HG03521 (cell line): ENCODE measurements at regions not wholly inside any gene's neighbourhood (a gene's known extent, or its start where the extent isn't known, plus 50 kb on each side); places are given as distances from the start of the nearest gene placed in this dataset.

Experiments used
- ATAC-seq: cut with Tn5 transposase; IDR thresholded peaks from one replicate; pipeline ENCODE4 v1.9.1; 2021; ENCODE audit warnings: mild to moderate bottlenecking, moderate library complexity; ENCODE audit not compliant: unreplicated experiment

GRCh38 chr6:99091985-99092384 lies 144.2 kb upstream of the FBXL4 start:
- ATAC-seq, result peak; percentile 80

DNA sequence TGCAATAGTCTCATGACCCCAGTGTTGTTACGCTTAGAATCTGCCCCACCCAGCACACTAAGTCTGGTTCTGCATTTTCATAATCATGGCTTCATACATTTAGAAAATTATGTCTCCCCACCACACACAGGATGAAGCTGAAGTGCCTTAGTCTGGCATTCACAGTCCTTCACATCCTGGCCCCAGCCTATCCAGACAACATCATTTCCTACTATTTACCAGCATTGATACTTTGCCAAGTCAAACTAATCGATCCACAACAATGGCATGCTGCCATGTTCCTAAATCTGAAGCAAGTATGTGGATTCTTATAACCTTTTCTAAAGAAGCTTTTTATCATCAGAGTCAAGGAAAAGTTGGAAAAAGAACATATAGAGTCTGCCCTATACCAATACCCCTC lies 132.4 kb upstream of the FBXL4 start:
- no peak for ATAC-seq

DNA sequence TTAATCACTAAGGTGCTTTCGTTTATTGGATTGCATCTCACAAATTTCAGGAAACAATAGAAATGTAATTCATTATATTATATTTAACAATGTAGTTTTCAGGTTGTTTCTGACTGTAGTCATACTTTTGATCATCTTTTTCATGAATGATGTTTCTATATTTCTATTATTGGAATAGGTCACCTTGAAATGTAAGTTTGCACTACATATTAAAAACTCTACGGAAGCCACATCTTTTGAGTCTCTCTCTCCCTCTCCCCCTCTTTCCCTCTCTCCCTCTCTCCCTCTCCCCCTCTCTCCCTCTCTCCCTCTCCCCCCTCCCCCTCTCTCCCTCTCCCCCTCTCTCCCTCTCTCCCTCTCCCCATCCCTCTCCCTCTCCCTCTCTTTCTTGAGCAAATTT lies 131.3 kb upstream of the FBXL4 start:
- no peak for ATAC-seq

DNA sequence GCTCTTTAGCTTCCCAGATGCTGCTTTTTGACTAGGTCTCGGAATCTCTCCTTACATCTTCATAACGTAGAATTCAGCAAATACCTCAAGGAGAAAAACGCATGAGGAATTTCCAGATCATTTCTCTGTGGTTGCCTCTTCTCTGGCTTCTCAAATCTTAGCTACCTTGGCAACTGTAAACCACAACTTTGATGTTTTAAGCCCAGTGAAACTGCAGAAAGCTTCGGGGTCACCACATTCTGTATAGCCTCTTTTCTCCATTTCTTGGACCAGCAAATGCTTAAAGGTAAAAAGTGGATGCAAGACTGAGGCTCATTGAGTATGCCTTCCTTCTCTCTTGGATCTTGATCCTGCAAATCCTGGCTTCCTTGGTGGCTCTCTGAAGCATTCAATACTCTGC lies 125.5 kb upstream of the FBXL4 start:
- no peak for ATAC-seq

GRCh38 chr6:99066044-99066443 lies 118.3 kb upstream of the FBXL4 start:
- ATAC-seq, result no peak

DNA sequence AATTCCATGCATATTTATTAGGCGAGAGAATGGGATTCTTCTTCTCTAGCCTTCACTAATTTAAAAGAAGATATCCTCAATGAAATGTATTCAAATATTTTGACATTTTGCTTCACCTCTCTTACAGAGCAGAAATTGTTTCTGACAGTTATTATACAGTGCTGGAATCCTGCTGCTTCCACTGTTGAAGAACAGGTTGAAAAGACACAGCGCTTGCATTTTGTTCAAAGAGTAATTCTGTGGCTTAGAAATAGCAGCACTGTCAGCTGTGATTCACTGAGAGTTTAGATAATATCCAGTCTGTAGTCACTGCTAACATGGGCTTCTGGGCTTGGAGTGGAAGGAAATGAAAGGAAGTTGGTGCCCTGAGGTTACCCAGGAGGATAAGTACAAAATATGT lies 117.1 kb upstream of the FBXL4 start:
- ATAC-seq, result no peak

DNA sequence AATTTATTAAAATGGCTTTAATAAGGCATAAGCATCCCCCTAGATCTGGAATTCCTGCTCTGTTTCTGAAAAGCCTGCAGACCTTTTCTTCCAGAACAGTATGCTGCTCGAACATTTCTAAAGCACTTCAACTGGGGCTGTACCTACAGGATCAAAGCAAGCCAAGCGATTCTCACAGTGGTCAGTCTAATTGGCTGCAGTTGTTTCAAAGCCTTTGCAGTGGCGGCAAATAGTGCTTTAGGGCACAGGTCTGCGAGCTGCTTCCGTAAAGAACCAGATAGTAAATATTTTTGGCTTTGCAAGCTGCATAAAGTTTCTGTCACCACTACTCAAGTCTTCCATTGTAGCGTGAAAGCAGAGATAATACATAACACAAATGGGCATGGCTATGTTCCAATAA lies 88.9 kb upstream of the FBXL4 start:
- no peak for ATAC-seq

GRCh38 chr6:99032396-99032795 lies 84.7 kb upstream of the FBXL4 start:
- ATAC-seq, result no peak

- ATAC-seq, result no peak
Measured at GRCh38 chr6:99031957-99032356, 84.2 kb upstream of the FBXL4 start.

- ATAC-seq, result no peak
Measured at GRCh38 chr6:99030915-99031314, 83.2 kb upstream of the FBXL4 start.

- no peak for ATAC-seq
Measured at GRCh38 chr6:99026135-99026534, 78.4 kb upstream of the FBXL4 start.

DNA sequence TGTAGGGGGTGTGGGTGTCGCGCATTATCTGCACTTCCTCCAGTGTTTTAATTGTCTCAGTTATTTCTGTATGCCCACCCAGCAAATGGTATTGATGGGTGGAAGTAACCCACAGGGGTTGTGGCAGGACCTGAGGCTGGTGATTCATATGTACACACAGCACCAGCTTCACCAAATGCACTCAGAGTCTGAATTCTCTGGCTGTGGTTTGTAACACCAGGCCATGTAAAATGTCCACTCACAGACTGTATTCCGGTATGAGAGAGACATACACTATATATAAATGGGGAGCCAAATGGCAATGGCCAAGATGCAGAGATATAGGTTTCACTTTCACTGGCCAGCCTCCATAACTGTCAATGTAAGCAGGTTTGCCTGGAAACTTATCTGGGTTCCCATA lies 76.3 kb upstream of the FBXL4 start:
- no peak for ATAC-seq

- ATAC-seq, result no peak
Measured at GRCh38 chr6:99022039-99022609, 74.4 kb upstream of the FBXL4 start.

DNA sequence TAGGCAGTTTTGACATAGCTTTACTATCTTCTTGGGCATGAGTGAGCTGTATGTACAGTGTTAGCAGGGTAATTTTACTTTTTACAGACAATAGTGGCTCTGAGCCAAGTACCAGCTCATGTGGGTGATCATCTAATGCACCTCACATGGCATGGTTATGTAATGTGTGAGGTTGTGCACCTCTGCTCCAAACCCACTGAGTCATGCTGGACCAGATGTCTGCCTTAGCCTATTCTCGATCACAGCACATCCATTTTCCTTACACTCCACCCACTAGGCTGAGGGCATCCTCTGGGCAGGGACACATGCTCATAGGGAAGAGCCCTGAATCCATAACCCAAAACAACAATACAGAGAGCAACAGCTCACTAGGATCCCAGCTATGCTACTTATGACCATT lies 71.6 kb upstream of the FBXL4 start:
- no peak for ATAC-seq

GRCh38 chr6:99017150-99017549 lies 69.4 kb upstream of the FBXL4 start:
- ATAC-seq, result no peak

- no peak for ATAC-seq
Measured at GRCh38 chr6:99016355-99016754, 68.6 kb upstream of the FBXL4 start.

GRCh38 chr6:99014061-99014460 lies 66.3 kb upstream of the FBXL4 start:
- no peak for ATAC-seq

DNA sequence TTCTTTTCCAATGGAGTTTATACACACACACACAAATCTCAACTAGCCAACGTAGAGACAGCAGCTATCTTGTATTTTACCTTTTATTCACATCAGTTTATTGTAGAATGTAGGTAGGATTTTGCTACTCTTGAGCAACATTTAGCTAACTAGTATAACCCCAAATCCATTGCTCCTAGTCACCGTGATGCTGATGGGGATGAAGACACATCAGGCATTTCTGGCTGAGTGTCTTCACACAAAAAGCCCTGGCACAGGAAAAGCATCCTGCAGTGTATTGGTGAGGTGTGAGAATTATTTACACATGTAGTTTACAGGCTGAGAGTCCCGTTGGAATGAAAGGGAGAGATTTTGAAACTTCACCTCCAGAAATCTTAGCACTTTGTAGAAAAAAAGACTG lies 65.9 kb upstream of the FBXL4 start:
- ATAC-seq, result no peak

GRCh38 chr6:99013145-99013544 lies 65.4 kb upstream of the FBXL4 start:
- no peak for ATAC-seq

DNA sequence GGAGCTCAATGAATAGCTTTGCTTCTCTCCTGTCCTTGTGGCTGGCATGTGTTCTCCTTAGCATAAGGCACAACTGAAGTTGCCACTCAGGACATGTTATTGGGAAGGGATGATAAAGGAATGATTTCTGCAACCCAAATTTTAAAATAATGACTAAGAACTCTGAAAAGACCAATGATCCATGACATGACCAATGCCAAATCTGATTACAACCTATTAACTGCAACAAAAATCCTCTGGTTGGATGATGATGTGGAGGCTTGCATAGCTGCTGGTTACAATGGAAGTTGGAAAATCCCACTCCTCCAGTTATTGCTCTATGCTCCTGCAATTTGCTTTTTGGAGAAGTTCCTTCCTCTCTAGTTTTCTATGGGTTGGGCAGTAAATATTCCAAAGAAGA lies 63.4 kb upstream of the FBXL4 start:
- ATAC-seq, result no peak

GRCh38 chr6:99002831-99003230 lies 55.1 kb upstream of the FBXL4 start:
- ATAC-seq, result no peak

GRCh38 chr6:98998103-98998502 lies 50.4 kb upstream of the FBXL4 start:
- no peak for ATAC-seq
